ENCODE measurements at regions not wholly inside any gene's neighbourhood (a gene's known extent, or its start where the extent isn't known, plus 50 kb on each side); places are given as distances from the start of the nearest gene placed in this dataset.

- no peaks in the 10 kb centered on the region for H3K9me2 ChIP-seq (replicated peaks; ENCODE audit: control insufficient read depth, low read length)
- no peaks in the 10 kb centered on the region for H3F3A ChIP-seq (ENCODE audit: control insufficient read depth, insufficient read depth)
- no peaks in the 10 kb centered on the region for H3K79me2 ChIP-seq (ENCODE audit: control insufficient read depth, low read length)
- TF ChIP-seq EZH2phosphoT487 (IDR thresholded peaks at IDR 0.05; ENCODE audit: borderline replicate concordance, low read length): no peak
- TF ChIP-seq, protein P1, sequence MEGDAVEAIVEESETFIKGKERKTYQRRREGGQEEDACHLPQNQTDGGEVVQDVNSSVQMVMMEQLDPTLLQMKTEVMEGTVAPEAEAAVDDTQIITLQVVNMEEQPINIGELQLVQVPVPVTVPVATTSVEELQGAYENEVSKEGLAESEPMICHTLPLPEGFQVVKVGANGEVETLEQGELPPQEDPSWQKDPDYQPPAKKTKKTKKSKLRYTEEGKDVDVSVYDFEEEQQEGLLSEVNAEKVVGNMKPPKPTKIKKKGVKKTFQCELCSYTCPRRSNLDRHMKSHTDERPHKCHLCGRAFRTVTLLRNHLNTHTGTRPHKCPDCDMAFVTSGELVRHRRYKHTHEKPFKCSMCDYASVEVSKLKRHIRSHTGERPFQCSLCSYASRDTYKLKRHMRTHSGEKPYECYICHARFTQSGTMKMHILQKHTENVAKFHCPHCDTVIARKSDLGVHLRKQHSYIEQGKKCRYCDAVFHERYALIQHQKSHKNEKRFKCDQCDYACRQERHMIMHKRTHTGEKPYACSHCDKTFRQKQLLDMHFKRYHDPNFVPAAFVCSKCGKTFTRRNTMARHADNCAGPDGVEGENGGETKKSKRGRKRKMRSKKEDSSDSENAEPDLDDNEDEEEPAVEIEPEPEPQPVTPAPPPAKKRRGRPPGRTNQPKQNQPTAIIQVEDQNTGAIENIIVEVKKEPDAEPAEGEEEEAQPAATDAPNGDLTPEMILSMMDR (IDR thresholded peaks at IDR 0.05; ENCODE audit: low read depth, low read length, poor library complexity, severe bottlenecking): no peak
- no peak overlapping the region for H3K4me3 ChIP-seq (ENCODE audit: low read length)
- no peak overlapping the region for H3K27ac ChIP-seq (ENCODE audit: low read depth, low read length)
- no peaks in the 10 kb centered on the region for H3K36me3 ChIP-seq (ENCODE audit: control insufficient read depth, low read length)
- H3K4me1 ChIP-seq (ENCODE audit: control insufficient read depth, low read length): no peaks in the 10 kb centered on the region
- H3K27me3 ChIP-seq (ENCODE audit: control insufficient read depth, low read length): no peaks in the 10 kb centered on the region
- H3K4me2 ChIP-seq (ENCODE audit: low read length): no peak overlapping the region
- no peaks in the 10 kb centered on the region for H3K9me3 ChIP-seq (ENCODE audit: control insufficient read depth, insufficient read depth, low read length)
- H4K20me1 ChIP-seq (ENCODE audit: control insufficient read depth, insufficient read depth, low read depth, low read length): no peaks in the 10 kb centered on the region
These were observed 241.3 kb downstream of the MREG start for GRCh38 chr2:215772003-215772402.

GRCh38 chr2:215771241-215771640 is 242.1 kb downstream of the MREG start:
- no peak overlapping the region for H3K27ac ChIP-seq (ENCODE audit: low read depth, low read length)

DNA sequence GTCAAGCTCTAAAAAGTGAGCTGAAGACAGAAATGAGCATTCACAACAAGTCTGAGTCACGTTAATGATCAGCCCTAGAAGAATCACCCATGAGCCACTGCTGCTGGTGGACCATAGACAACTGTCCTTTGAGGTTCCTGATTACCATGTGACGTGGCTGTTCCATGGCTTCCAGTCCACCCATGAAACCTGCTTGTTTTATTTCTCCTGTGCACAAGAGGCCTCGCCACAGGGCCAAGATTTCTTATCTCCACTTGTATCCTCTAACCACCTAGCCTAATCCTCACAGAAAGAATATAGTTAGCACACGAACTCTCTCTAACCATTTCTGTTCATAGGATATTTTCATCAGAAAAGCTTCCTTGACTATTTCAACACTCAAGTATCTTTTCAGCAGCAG is 242.7 kb downstream of the MREG start:
- no peaks in the 10 kb centered on the region for H3F3A ChIP-seq (ENCODE audit: control insufficient read depth, insufficient read depth)
- H3K4me2 ChIP-seq (ENCODE audit: low read length): no peak overlapping the region
- no peaks in the 10 kb centered on the region for H4K20me1 ChIP-seq (ENCODE audit: control insufficient read depth, insufficient read depth, low read depth, low read length)
- no peaks in the 10 kb centered on the region for H3K9me3 ChIP-seq (ENCODE audit: control insufficient read depth, insufficient read depth, low read length)
- no peaks in the 10 kb centered on the region for H3K9me2 ChIP-seq (replicated peaks; ENCODE audit: control insufficient read depth, low read length)
- H3K36me3 ChIP-seq (ENCODE audit: control insufficient read depth, low read length): no peaks in the 10 kb centered on the region
- no peak overlapping the region for H3K27ac ChIP-seq (ENCODE audit: low read depth, low read length)
- no peaks in the 10 kb centered on the region for H3K27me3 ChIP-seq (ENCODE audit: control insufficient read depth, low read length)
- no peaks in the 10 kb centered on the region for H3K79me2 ChIP-seq (ENCODE audit: control insufficient read depth, low read length)
- no peaks in the 10 kb centered on the region for H3K4me1 ChIP-seq (ENCODE audit: control insufficient read depth, low read length)
- H3K4me3 ChIP-seq (ENCODE audit: low read length): no peak overlapping the region
- TF ChIP-seq, protein P1 (IDR thresholded peaks at IDR 0.05; ENCODE audit: low read depth, low read length, poor library complexity, severe bottlenecking): no peak
- TF ChIP-seq EZH2phosphoT487 (IDR thresholded peaks at IDR 0.05; ENCODE audit: borderline replicate concordance, low read length): no peak

More at GRCh38 chr2:215771241-215771640, 242.1 kb downstream of the MREG start:
- Histone ChIP-seq H3F3A (ENCODE audit: control insufficient read depth, insufficient read depth) (no peaks in the 10 kb centered on the region), H3K4me2 (ENCODE audit: low read length) (no peak overlapping the region), H3K4me1 (ENCODE audit: control insufficient read depth, low read length) (no peaks in the 10 kb centered on the region), H3K4me3 (ENCODE audit: low read length) (no peak overlapping the region), H3K27me3 (ENCODE audit: control insufficient read depth, low read length) (no peaks in the 10 kb centered on the region), H4K20me1 (ENCODE audit: control insufficient read depth, insufficient read depth, low read depth, low read length) (no peaks in the 10 kb centered on the region), H3K79me2 (ENCODE audit: control insufficient read depth, low read length) (no peaks in the 10 kb centered on the region), H3K36me3 (ENCODE audit: control insufficient read depth, low read length) (no peaks in the 10 kb centered on the region), H3K9me2 (replicated peaks; ENCODE audit: control insufficient read depth, low read length) (no peaks in the 10 kb centered on the region), H3K9me3 (ENCODE audit: control insufficient read depth, insufficient read depth, low read length) (no peaks in the 10 kb centered on the region)
- TF ChIP-seq EZH2phosphoT487 (IDR thresholded peaks at IDR 0.05; ENCODE audit: borderline replicate concordance, low read length): no peak

DNA sequence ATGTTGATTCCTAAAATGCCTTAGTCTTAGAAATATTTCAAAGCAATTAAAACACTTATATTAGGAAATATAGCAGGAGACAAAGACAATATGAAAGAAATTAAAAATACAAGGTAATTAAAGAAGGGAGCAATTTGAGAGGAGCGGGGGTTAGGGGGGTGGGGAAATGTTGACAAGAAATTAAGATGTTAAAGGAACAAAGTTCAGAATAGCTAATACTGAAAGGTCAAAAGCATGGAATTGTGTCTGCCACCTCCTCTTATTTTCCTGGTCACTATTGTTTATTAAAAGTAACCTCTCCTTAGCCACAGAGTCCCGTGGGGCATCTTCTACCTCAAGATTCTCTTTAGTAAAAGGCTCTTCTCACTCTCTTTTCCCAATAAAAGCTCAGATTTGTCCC is 244.1 kb downstream of the MREG start:
- H3K9me3 ChIP-seq (ENCODE audit: control insufficient read depth, insufficient read depth, low read length): no peaks in the 10 kb centered on the region
- H3K4me3 ChIP-seq (ENCODE audit: low read length): no peak overlapping the region
- no peak overlapping the region for H3K4me2 ChIP-seq (ENCODE audit: low read length)
- no peaks in the 10 kb centered on the region for H3F3A ChIP-seq (ENCODE audit: control insufficient read depth, insufficient read depth)
- H3K27me3 ChIP-seq (ENCODE audit: control insufficient read depth, low read length): no peaks in the 10 kb centered on the region
- no peaks in the 10 kb centered on the region for H3K36me3 ChIP-seq (ENCODE audit: control insufficient read depth, low read length)
- no peak overlapping the region for H3K27ac ChIP-seq (ENCODE audit: low read depth, low read length)
- H3K4me1 ChIP-seq (ENCODE audit: control insufficient read depth, low read length): no peaks in the 10 kb centered on the region
- no peaks in the 10 kb centered on the region for H3K9me2 ChIP-seq (replicated peaks; ENCODE audit: control insufficient read depth, low read length)
- H3K79me2 ChIP-seq (ENCODE audit: control insufficient read depth, low read length): no peaks in the 10 kb centered on the region
- H4K20me1 ChIP-seq (ENCODE audit: control insufficient read depth, insufficient read depth, low read depth, low read length): no peaks in the 10 kb centered on the region
- TF ChIP-seq, protein P1 (IDR thresholded peaks at IDR 0.05; ENCODE audit: low read depth, low read length, poor library complexity, severe bottlenecking): no peak
- TF ChIP-seq EZH2phosphoT487 (IDR thresholded peaks at IDR 0.05; ENCODE audit: borderline replicate concordance, low read length): no peak

All from DOHH2 (cell line).